Fibroblast of lung (primary cell): ENCODE measurements at regions not wholly inside any gene's neighbourhood (a gene's known extent, or its start where the extent isn't known, plus 50 kb on each side); places are given as distances from the start of the nearest gene placed in this dataset.

Experiments used
- CTCF ChIP-seq, 2 donors: IDR thresholded peaks in 1 of 2; conservative IDR thresholded peaks in 1 of 2; 1 replicate in 1 of 2; 2 replicates in 1 of 2; pipeline ENCODE4 v1.5.1; 2011 to 2012; ENCODE audit warnings: low read length in 2 of 2, control low read depth in 1 of 2, inconsistent platforms in 1 of 2, low read depth in 1 of 2, mild to moderate bottlenecking in 1 of 2
- EZH2 ChIP-seq: IDR thresholded peaks from 2 replicates; pipeline ENCODE4 v1.5.1; 2012; ENCODE audit warnings: low read length, control low read depth, mild to moderate bottlenecking; ENCODE audit errors: missing control alignments

- TF ChIP-seq CTCF (conservative IDR thresholded peaks at IDR 0.05 in 1 of 2, IDR thresholded peaks at IDR 0.05 in 1 of 2; ENCODE audit: low read depth in 1 of 2, low read length in 2 of 2), result no peak
- no peak for TF ChIP-seq EZH2
Observed at GRCh38 chr9:23941051-23941450, 115.0 kb upstream of the ELAVL2 start.
